Activated CD8-positive, alpha-beta T cell treated with anti-CD3 and anti-CD28 coated beads, Interleukin-2, amount 10 ng/mL, durations not matched to agents 7 days and 5 days (primary cell): ENCODE measurements at regions not wholly inside any gene's neighbourhood (a gene's known extent, or its start where the extent isn't known, plus 50 kb on each side); places are given as distances from the start of the nearest gene placed in this dataset.
"Not testable (repeated sequence)": the region's sequence is repeated elsewhere in the genome, so short reads cannot be mapped to it uniquely, and the experiment has no call there.

Experiments used
- ATAC-seq: fragments of 150-1000 bp; cut with Tn5 transposase; one replicate; pipeline ENCODE4 v1.10.0; 2021; ENCODE audit warnings: moderate library complexity
- CTCF ChIA-PET: fragments of 350-600 bp; sonication (Branson Sonifier 250); formaldehyde crosslinking; loops from one replicate; lab custom pipeline; 2021; ENCODE audit warnings: antibody characterized with exemption; lab: Charles Lee
- POLR2A ChIA-PET: fragments of 350-600 bp; sonication (Branson Sonifier 250); formaldehyde crosslinking; loops from one replicate; lab custom pipeline; 2021; ENCODE audit warnings: antibody characterized with exemption; lab: Charles Lee
- DNase-seq: peaks from one replicate; pipeline ENCODE4 v3.0.0-alpha.2; 2020
- H3K27ac Mint-ChIP-seq: one replicate; pipeline ENCODE4 v1.8.0; 2021; ENCODE audit warnings: mild to moderate bottlenecking, mixed read lengths
- H3K27me3 Mint-ChIP-seq: one replicate; pipeline ENCODE4 v1.8.0; 2021; ENCODE audit warnings: low read depth, mixed read lengths
- H3K36me3 Mint-ChIP-seq: one replicate; pipeline ENCODE4 v1.8.0; 2021; ENCODE audit warnings: low read depth, mixed read lengths
- H3K4me1 Mint-ChIP-seq: one replicate; pipeline ENCODE4 v1.8.0; 2021; ENCODE audit warnings: low read depth, mixed read lengths
- H3K4me3 Mint-ChIP-seq: one replicate; pipeline ENCODE4 v1.8.0; 2021; ENCODE audit warnings: mild to moderate bottlenecking, mixed read lengths
- H3K9me3 Mint-ChIP-seq: one replicate; pipeline ENCODE4 v1.8.0; 2022; ENCODE audit warnings: mixed read lengths; ENCODE audit not compliant: insufficient read depth

DNA sequence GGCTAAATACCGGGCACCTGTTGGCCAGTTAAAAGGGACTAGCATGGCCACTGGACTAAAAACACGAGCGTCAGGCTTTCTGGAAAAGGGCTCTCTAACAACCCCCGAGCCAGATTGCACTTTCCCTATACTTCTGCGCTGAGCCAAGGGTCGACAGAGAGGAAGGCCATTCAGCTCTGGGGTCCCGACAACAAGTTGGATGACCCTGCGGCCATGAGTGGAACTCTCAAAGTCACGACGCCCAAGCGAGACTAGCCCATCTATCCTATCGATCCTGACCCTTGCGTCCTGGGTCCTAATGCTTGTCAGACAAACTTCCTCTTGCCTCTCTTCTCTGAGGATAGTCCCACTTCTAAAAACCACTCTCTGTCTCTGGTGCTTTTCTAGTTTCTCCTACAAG, 99.9 kb upstream of the PRDX6 start:
- H3K4me1 Mint-ChIP-seq, result no peaks in the 10 kb centered on the region
- no peaks in the 10 kb centered on the region for H3K27me3 Mint-ChIP-seq
- H3K36me3 Mint-ChIP-seq, result peaks cover 6% of the 10 kb centered on the region
- DNase-seq, result no peak
- no peak overlapping the region for H3K4me3 Mint-ChIP-seq
- H3K9me3 Mint-ChIP-seq, result peaks cover 7% of the 10 kb centered on the region
- ATAC-seq, result no peak
- no peak overlapping the region for H3K27ac Mint-ChIP-seq
- CTCF ChIA-PET, result no interaction called here
- POLR2A ChIA-PET, result no interaction called here

DNA sequence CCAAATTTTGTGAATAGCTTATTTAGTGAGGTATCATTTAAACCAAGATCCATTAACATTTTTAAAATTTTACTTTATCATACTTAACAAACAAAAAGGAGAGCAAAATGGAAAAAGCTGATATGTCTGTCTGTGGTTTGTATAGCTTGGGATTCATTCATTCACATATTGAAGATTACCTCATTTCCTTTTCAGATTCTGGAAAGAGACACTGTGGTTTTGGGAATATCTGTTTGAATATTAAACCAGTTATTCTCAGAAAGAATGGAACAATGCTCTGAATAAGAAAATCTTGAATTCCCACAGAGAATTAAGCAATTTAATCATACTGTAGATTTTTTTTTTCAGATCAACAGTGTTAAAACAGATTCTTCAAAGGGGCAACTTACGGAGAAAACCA, 93.8 kb upstream of the PRDX6 start:
- H3K4me1 Mint-ChIP-seq, result no peaks in the 10 kb centered on the region
- no peak overlapping the region for H3K4me3 Mint-ChIP-seq

DNA sequence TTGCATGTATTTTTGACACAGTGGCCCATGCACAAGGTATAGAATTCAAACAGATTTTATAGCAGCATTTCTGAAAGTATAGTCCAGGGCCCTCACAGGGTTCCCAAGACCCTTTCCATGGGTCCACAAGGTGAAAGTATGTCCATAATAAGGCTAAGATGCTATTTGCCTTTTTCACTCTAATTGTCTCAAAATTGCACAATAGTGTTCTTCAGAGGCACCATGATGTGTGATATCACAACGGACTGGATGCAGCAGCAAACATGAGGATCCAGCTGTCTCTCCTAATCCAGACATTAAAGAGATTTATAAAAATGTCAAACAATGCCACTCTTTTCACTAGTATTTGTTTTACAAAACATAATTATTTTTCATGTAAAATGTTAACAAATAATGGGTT, 88.8 kb upstream of the PRDX6 start:
- H3K4me1 Mint-ChIP-seq, result no peaks in the 10 kb centered on the region
- no peak overlapping the region for H3K27ac Mint-ChIP-seq
- no peak for DNase-seq
- H3K27me3 Mint-ChIP-seq, result no peaks in the 10 kb centered on the region
- H3K9me3 Mint-ChIP-seq, result no peaks in the 10 kb centered on the region
- ChIA-PET CTCF (no interaction called here), POLR2A (no interaction called here)
- H3K4me3 Mint-ChIP-seq, result no peak overlapping the region
- H3K36me3 Mint-ChIP-seq, result no peaks in the 10 kb centered on the region
- no peak for ATAC-seq

More for the DNA sequence above, 93.8 kb upstream of the PRDX6 start:
- ATAC-seq (no peak), DNase-seq (no peak)
- Mint-ChIP-seq H3K36me3 (no peaks in the 10 kb centered on the region), H3K9me3 (peaks cover 3% of the 10 kb centered on the region), H3K27ac (no peak overlapping the region), H3K27me3 (no peaks in the 10 kb centered on the region)
- CTCF ChIA-PET, result no interaction called here
- POLR2A ChIA-PET, result no interaction called here

DNA sequence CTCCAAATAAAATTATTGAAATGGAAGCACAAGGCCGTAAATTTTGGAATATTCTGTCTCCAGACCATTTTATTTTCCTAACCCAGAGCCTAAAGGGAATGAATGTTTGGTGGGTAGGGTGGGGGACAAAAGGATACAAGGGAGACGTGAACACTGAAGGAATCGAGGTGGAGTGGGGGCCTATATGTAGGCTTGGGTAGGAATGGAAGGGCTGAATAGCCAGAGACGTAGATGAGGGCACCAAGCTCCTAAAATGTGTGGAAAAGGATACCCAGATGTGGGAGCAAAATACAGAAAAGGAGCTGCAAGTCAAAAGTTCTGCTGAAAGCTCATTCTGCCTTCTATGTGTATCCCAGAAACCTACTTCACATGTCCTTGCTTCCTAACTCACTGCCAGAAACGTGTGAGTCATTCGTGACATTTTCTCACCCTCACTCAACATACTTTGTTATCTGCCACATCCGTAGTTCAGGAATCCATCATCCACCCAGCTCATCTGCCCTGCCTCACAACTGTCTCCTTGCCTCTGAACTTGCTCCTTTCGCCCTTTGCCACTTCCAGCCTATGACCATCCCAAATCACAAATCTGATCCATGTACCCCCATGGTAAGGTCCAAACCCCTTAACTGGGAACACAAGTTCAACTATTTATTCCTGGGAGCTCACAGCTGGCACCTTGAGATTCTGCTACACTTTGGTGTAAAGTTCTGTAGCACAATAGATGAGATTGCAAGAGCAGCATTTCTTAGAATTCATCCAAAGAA, 84.1 kb upstream of the PRDX6 start:
- Mint-ChIP-seq H3K4me3 (no peak overlapping the region), H3K36me3 (peaks cover 2% of the 10 kb centered on the region), H3K4me1 (no peaks in the 10 kb centered on the region), H3K27me3 (no peaks in the 10 kb centered on the region), H3K27ac (no peak overlapping the region), H3K9me3 (no peaks in the 10 kb centered on the region)
- DNase-seq (no peak), ATAC-seq (no peak)
- POLR2A ChIA-PET, result no interaction called here
- CTCF ChIA-PET, result no interaction called here

DNA sequence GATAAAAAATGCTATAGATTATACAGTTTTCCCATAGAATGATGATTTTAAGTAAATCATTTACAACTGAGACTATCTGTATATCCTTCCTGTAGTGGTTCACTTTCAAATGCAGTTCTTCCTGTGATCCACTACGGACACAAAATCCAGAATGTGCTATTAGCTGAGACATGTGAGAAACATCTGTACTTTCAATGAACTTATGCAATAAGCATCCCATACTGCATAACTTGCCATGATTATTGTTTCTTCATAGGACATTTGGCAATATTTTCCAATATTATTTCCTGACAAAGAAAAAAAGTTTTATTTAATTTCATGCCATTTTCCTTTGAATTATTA, 83.5 kb upstream of the PRDX6 start:
- Mint-ChIP-seq H3K9me3 (no peaks in the 10 kb centered on the region), H3K27me3 (no peaks in the 10 kb centered on the region), H3K4me1 (no peaks in the 10 kb centered on the region), H3K36me3 (peaks cover 2% of the 10 kb centered on the region), H3K4me3 (no peak overlapping the region), H3K27ac (no peak overlapping the region)
- CTCF ChIA-PET, result no interaction called here
- no peak for DNase-seq
- POLR2A ChIA-PET, result no interaction called here
- ATAC-seq, result no peak

DNA sequence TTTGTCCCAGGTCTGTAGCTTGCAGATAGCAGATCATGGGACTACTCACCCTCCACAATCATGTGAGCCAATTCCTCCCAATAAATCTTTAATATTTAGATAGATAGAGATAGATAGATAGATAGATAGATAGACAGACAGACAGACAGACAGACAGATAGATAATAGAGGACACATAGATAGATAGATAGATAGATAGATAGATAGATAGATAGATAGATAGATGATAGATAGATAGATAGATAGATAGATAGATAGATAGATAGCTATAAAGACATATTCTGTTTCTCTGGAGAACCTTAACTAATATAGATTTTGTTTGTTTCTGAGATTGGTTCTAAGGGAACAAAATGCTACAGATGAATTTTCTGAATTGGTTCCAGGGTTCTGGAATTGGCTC, 82.3 kb upstream of the PRDX6 start:
- CTCF ChIA-PET, H3K27ac Mint-ChIP-seq, ATAC-seq, H3K9me3 Mint-ChIP-seq, H3K27me3 Mint-ChIP-seq, POLR2A ChIA-PET, H3K36me3 Mint-ChIP-seq, DNase-seq, H3K4me1 Mint-ChIP-seq, H3K4me3 Mint-ChIP-seq: not testable (repeated sequence)

DNA sequence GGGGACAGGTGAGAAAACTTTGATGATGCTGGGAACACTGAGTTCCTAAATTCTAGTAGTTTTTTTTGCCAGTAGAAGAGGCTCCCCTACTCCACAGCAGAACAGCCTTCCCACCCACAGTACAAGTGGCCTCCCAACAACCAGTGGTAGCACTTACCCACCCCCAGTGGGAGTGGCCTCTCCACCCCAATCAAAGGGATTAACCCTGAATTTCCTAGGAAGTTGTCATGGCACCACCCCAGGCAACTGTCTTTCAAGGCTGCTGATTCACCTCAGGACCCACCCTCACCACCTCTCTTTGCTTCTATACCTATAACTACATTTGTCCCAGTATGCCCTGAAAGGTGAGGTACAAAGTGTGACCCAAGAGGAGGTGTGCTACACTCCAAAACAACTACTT, 81.4 kb upstream of the PRDX6 start:
- no peak overlapping the region for H3K27ac Mint-ChIP-seq
- H3K27me3 Mint-ChIP-seq, result no peaks in the 10 kb centered on the region
- CTCF ChIA-PET, result no interaction called here
- POLR2A ChIA-PET, result no interaction called here
- no peaks in the 10 kb centered on the region for H3K4me1 Mint-ChIP-seq
- DNase-seq (no peak), ATAC-seq (no peak)
- H3K9me3 Mint-ChIP-seq, result no peaks in the 10 kb centered on the region
- H3K36me3 Mint-ChIP-seq, result peaks cover 5% of the 10 kb centered on the region
- H3K4me3 Mint-ChIP-seq, result no peak overlapping the region

DNA sequence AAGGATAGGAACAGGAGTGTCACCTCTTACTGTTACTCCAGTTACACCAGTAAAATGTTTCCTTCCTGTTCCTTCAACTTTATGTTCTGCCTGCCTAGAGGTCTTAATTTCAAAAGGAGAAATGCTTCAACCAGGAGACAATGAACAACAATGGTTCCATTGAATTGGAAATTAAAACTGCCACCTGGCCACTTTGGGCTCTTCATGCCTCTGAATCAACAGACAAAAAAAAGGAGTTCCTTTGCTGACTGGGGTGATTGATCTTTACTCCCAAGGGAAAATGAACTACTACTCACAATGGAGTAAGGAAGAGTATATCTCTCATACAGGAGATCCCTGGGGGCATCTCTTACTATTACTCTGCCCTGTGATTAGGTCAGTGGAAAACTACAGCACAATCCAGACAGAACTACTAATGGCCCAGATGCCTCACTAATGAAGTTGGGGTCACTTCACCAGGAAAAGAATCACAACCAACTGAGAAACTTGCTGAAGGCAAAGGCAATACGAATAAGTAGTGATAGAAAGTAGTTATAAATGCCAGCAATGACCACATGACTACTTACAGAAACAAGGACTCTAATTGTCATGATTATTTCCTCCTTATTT, 76.6 kb upstream of the PRDX6 start:
- ChIA-PET POLR2A (no interaction called here), CTCF (no interaction called here)
- ATAC-seq, result no peak
- Mint-ChIP-seq H3K27ac (no peak overlapping the region), H3K9me3 (no peaks in the 10 kb centered on the region), H3K4me3 (no peak overlapping the region), H3K36me3 (peaks cover 5% of the 10 kb centered on the region), H3K4me1 (peaks cover 7% of the 10 kb centered on the region), H3K27me3 (no peaks in the 10 kb centered on the region)
- no peak for DNase-seq

DNA sequence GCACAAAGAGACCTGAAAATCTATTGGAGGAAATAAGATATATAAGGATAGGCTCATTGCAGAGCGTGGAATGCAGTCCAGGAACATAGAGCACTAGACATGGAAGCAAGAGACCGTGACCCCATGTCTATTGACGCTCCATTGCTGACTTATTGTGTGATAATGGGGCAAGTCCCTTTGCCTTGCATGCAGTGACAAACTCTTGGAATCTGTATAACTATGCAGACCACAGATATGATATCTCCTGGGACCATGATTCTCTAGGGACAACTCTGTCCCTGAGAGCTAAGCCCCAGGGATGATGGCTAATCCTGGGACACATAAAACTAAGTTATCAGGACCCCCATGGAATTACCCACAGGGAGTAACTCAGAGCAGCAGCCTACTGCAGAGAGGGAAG, 73.1 kb upstream of the PRDX6 start:
- peaks cover 6% of the 10 kb centered on the region for H3K36me3 Mint-ChIP-seq
- ATAC-seq, result no peak
- no peaks in the 10 kb centered on the region for H3K9me3 Mint-ChIP-seq
- no peak for DNase-seq
- POLR2A ChIA-PET, result no interaction called here
- no peak overlapping the region for H3K4me3 Mint-ChIP-seq
- H3K27ac Mint-ChIP-seq, result no peak overlapping the region
- peaks cover 24% of the 10 kb centered on the region for H3K4me1 Mint-ChIP-seq
- H3K27me3 Mint-ChIP-seq, result no peaks in the 10 kb centered on the region
- CTCF ChIA-PET, result interaction anchor here (1.4 kb wide), 1 partner anchor 659 kb away, joined by 4 read pairs; no protein-coding TSS in a partner anchor

DNA sequence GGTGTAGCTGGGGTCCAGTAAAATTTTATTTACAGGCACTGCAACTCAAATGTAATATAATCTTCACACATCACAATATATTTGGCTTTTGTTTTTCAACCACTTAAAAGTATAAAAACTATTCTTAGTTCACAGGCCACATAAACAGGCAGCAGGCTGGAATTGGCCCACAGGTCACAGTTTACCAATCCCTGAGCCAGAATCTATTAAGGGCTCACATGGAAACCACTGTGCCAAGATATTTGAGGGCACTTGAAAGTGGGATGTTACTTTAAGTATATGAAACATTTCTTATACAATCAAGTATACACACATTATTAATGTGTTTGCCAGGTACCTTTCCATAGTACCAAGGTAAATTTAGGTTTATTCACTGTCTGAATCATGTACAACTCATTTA, 71.9 kb upstream of the PRDX6 start:
- H3K36me3 Mint-ChIP-seq, result peaks cover 3% of the 10 kb centered on the region
- no peaks in the 10 kb centered on the region for H3K27me3 Mint-ChIP-seq
- ChIA-PET CTCF (interaction anchor here (1.4 kb wide), 1 partner anchor 660 kb away, joined by 4 read pairs; no protein-coding TSS in a partner anchor), POLR2A (no interaction called here)
- no peak overlapping the region for H3K4me3 Mint-ChIP-seq
- DNase-seq (no peak), ATAC-seq (no peak)
- peaks cover 35% of the 10 kb centered on the region for H3K4me1 Mint-ChIP-seq
- H3K9me3 Mint-ChIP-seq, result no peaks in the 10 kb centered on the region
- H3K27ac Mint-ChIP-seq, result no peak overlapping the region

DNA sequence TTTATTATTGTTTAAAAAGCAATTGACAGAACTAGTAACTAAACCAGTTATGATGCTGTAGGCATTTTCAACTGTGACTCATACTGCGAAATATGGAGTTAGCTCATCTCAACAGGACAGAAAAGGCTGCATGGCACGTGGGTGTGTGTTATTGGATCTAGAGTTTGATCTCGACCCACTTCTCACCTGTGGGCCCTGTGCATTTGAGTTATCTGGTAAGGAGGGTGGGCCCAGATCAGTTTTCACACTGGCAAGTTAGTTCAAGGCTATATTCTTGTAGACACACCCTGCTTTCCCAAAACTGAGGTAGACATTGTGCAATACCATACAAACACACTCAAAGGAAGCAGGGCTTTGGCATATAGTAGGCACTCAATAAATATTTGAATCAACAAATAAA, 71.3 kb upstream of the PRDX6 start:
- POLR2A ChIA-PET, result interaction anchor here (0.6 kb wide), 1 partner anchor 8 kb away, joined by 3 read pairs; no protein-coding TSS in a partner anchor
- Mint-ChIP-seq H3K27ac (no peak overlapping the region), H3K36me3 (peaks cover 3% of the 10 kb centered on the region), H3K27me3 (no peaks in the 10 kb centered on the region), H3K4me3 (no peak overlapping the region), H3K9me3 (no peaks in the 10 kb centered on the region), H3K4me1 (peaks cover 41% of the 10 kb centered on the region)
- CTCF ChIA-PET, result no interaction called here
- ATAC-seq, result no peak
- no peak for DNase-seq

DNA sequence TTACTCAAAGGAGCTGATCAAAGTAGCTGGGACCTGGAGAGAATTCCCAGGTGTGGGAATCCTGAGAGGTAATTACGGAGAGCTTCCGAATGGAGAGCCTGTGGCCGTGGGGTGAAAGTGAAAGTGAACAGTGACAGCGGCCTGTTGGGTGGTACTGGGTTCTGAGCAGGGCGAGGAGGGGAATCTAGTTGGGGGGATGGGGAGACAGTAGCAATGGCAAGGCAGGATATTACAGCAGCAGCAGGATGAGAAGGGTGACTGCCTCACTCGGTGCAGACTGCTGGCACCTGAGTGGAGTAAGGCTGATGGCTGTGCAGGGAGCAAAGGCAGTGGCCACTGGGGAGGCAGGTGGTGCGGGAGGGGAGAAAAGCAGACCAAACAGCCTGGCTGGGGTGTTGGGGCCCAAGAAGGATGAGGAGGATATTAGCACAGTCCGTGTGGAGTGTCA, 70.3 kb upstream of the PRDX6 start:
- no peak for DNase-seq
- Mint-ChIP-seq H3K4me1 (peaks cover 46% of the 10 kb centered on the region), H3K27me3 (no peaks in the 10 kb centered on the region), H3K27ac (peak overlapping the region; percentile 82), H3K4me3 (peak overlapping the region; percentile 49), H3K36me3 (peaks cover 3% of the 10 kb centered on the region), H3K9me3 (no peaks in the 10 kb centered on the region)
- ChIA-PET CTCF (no interaction called here), POLR2A (no interaction called here)
- peak; percentile 30 for ATAC-seq
